NCI-H128 (cell line): ENCODE measurements at regions not wholly inside any gene's neighbourhood (a gene's known extent, or its start where the extent isn't known, plus 50 kb on each side); places are given as distances from the start of the nearest gene placed in this dataset.
"Not testable (repeated sequence)": the region's sequence is repeated elsewhere in the genome, so short reads cannot be mapped to it uniquely, and the experiment has no call there.

Source experiments
- DNase-seq: peaks from one replicate; lab custom pipeline; 2025; ENCODE audit not compliant: unreplicated experiment; lab: John Stamatoyannopoulos, UW

DNA sequence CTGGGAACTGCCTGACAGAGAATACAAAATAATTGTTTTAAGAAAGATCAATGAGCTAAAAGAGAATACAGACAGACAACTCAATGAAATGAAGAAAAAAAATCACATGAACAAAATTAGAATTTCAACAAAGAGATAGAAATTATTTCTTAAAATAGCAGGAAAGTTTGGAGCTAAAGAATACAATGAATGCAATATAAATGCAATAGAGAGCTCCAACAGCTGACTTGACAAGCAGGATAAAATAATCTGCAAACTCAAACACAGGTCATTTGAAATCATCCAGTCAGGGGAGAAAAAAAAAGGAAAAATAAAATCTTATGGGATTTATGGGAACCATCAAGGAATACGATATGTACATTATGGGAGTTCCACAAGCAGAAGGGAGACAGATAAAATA lies 902.7 kb upstream of the ZEB2 start:
- DNase-seq, result no peak

- DNase-seq, result no peak
Observed at GRCh38 chr2:145421841-145422240, 901.9 kb upstream of the ZEB2 start.

- DNase-seq, result no peak
Observed at GRCh38 chr2:145416640-145417039, 896.7 kb upstream of the ZEB2 start.

DNA sequence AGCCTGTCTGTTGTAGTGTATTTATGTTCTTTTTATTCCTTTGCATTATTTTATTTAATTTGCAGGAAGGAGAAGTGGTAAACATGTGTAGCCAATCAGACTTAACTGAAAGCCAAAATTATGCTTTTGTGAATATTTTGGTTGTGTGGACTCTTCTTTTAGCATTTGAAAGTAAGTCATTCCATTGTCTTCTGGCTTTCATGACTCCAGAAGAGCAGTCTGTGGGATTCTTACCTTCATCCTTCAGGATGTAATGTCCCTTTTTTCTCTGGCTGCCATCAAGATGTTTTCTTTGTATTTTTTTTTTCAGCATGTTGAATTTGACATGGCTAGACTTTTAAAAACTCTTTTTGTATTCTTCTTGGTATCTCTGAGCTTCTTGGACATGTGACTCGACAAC lies 895.2 kb upstream of the ZEB2 start:
- DNase-seq, result no peak

DNA sequence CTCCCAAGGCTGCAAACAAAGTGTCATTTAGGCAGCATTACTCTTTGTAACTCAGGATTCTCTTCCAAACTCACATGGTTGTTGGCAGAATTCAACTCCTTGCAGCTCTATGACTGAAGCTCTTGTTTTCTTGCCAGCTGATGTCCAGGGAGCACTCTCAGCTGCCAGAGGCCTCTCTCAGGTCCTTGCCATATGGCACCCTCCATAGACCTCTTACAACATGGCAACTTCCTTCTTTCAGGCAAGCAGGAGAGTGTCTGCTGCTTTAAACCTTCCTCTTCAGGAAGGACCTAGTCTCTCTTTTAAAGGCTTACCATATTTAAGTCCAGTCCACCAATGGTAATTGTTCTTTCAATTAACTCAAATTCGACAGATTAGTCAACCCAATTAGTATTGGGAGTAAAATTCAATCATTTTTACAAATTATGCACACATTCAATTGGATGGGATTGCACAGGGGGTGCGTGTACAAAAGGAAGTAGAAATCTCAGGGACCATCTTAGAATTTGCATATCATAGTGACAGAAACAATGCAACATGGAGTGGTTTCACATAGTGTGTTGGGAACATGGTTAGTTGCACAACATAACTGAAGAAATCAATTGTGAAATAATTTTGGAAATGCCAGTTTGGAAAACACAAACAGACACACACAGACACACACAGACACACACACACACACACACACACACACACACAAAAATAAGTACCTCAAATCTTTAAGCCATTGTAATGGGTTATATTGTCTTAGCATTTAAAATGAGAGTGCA lies 893.5 kb upstream of the ZEB2 start:
- DNase-seq, result no peak

DNA sequence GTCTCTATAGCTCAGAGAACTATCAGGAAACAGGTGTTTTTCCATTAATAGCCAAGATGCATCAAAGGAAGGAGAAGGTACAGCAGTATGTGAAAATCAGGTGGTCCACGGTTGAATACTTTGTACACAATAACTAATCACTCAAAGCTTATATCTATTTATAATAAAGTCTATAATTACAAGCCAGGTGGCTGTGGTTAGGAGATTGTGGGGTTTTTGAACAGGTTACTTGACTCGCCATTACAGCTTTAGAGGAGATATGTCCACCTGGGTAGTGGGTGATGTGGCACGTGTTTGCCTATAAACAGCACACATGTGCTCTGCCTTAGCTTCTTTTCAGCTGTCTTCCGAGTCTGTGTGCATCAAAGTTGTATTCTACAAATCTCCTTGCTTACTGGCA lies 892.2 kb upstream of the ZEB2 start:
- no peak for DNase-seq

DNA sequence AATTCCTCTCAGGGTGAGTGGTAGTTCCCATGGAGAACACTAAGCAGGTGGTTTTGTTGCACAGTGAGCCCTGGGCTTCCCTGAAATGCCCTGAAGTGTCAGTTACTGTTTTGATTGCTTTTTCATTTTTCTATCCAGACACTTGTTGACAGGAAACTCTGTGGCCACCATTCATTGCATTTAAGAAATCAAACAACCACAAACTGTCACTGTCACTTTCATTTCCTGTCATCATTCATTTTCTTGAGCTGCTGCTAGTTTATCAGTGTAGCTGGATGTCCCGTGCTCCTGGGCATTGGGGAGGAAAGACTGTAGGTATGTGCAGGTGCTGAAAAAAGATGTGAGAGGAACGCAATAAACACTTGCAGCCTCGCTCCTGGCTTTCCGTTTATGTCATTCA lies 891.6 kb upstream of the ZEB2 start:
- no peak for DNase-seq

DNA sequence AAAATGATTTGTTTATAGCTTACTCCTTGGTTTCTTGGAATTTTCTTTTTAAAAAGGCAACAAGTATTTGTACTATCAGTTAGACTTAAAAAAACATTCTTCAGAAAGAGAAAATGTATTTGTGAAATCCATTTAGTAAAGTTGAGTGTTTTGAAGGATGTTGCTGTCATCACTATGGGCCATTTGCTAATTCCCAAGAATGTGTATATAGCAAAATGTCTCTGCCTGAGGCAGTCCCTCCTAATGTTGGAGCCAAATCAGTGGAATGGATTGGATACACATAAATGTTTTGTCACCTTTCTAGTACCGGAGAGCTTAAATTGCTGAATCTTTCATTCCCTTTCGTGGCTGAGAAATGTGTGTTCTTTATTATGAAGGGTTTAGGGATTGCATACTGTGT lies 890.2 kb upstream of the ZEB2 start:
- no peak for DNase-seq

DNA sequence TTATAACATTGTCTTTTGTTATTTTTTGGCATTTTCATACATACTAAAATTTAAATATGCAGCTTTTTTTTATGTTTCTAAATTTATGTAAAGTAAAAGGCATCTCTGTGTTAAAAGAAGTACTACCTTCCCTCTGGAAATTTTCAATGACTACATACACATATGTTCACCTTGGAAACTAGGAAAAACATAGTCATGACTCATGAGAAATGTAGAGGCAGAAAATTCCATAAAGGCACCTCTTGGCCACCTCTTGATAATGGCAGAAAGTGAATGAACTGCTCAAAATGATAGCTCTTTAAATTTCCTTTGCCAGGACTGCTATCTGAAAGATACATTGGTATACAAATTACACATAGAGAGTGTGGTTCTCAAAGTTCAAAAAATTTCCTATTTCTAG lies 889.1 kb upstream of the ZEB2 start:
- no peak for DNase-seq

DNA sequence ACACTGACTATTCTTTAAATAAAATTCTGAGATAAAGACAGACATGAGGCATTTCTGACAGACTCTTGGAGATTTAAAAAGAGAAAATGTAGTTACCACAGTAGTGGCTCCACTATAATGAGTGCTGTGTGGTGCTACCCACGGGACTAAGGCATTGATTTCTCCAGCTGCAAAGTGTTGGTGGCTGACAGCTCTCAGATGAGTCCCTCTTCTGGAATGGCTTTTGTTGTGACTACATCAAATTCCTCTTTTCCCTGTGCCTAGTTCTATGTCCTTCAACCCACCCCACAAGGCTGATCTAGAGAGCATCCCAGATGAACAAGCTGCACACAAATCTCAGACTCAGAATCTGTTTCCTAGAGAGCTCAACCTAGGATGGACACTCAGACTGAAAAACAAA lies 884.8 kb upstream of the ZEB2 start:
- DNase-seq, result no peak

DNA sequence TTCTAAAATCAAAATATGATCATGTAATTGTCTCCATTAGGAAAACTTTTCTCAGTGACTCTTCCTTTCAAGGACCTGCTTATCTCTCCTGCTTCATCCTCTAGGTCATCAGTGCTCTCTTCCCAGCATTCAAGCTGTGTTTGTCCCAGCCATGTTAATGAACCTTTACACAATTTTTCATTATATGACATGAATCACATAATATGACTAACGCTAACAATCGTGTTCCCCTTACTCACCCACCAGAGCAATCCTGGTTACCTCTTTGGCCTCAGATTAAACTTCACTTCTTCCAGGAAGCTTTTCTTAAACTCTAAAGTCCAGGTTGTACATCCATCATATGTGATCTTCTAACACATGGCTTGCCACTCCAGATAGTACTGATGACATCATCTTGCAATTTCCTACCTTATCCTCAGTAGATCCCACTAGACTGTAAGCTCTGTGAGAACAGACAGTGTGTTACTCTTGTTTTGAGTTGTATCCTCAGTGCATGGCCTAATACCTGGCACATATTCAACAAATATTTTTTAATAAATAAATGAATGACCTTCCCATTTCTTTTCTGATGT lies 882.9 kb upstream of the ZEB2 start:
- no peak for DNase-seq

GRCh38 chr2:145399131-145399530 lies 879.2 kb upstream of the ZEB2 start:
- no peak for DNase-seq

- no peak for DNase-seq
Observed at GRCh38 chr2:145394181-145394580, 874.3 kb upstream of the ZEB2 start.

DNA sequence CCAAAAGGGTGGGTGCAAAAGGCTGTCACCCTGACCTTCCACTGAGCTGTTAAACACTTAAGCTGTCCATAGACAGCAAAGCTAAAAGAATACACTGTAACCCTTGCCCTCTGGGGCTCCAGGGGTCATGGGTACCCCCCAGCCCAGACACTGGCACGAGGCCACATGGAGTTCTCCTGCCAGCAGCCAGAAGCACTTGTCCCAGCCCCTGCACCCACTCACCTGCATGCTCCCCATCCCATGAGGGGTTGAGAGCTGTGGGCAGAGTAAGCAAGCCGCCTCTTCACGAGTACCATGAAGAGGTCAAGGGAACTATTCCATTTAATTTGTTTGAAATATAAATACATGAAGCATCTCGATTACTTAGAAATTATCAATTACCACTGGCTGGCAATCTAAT lies 867.1 kb upstream of the ZEB2 start:
- DNase-seq, result no peak

- no peak for DNase-seq
Observed at GRCh38 chr2:145383961-145384360, 864.0 kb upstream of the ZEB2 start.

- DNase-seq, result no peak
Observed at GRCh38 chr2:145380436-145381017, 860.6 kb upstream of the ZEB2 start.

DNA sequence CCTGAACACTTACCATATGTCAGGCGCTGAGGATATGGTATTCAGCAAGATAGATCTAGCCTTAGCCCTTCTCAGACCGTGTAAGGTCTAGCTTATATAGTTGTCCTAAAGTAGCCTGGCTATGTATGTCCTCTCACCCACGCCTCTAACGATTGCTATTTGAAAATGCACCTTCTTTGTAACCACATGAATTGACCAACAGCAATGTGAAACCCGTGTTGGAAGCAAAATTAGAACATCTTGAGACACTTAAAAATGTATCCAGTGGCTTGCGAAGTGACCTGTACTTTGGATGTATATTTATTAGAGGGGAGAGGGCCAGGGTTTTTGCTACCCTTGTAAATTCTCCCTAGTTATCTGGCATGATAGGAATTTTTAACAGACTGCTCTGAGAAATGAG lies 860.0 kb upstream of the ZEB2 start:
- no peak for DNase-seq

GRCh38 chr2:145374165-145374564 lies 854.2 kb upstream of the ZEB2 start:
- no peak for DNase-seq

DNA sequence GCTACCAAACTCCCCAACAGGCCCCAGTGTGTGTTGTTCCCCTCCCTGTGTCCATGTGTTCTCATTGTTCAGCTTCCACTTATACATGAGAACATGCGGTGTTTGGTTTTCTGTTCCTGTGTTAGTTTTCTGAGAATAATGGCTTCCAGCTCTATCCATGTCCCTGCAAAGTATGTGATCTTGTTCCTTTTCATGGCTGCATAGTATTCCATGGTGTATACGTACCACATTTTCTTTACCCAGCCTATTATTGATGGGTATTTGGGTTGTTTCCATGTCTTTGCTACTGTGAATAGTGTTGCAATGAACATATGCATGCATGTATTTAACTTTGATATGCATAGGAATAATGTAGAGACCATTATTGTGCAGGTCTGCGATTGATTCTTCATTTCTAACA lies 847.4 kb upstream of the ZEB2 start:
- DNase-seq, result not testable (repeated sequence)

DNA sequence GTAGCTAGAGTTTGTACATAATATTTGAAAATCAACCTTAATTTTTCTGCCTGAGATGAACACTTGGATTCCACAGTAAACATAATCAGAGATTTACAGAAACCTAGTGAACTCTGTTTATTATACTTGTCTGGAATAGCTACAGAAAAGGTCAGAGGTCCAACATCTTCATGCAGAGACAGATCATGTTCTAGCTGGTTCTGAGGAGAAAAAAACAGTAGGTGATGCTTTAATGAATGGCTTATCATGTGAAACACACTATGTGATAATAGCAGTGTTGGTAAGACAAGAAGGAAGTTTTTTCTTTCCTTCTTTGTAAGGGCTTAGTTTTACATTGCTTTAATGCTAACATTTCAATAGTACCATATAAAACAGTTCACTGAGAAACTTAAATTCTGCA lies 846.4 kb upstream of the ZEB2 start:
- DNase-seq, result no peak

DNA sequence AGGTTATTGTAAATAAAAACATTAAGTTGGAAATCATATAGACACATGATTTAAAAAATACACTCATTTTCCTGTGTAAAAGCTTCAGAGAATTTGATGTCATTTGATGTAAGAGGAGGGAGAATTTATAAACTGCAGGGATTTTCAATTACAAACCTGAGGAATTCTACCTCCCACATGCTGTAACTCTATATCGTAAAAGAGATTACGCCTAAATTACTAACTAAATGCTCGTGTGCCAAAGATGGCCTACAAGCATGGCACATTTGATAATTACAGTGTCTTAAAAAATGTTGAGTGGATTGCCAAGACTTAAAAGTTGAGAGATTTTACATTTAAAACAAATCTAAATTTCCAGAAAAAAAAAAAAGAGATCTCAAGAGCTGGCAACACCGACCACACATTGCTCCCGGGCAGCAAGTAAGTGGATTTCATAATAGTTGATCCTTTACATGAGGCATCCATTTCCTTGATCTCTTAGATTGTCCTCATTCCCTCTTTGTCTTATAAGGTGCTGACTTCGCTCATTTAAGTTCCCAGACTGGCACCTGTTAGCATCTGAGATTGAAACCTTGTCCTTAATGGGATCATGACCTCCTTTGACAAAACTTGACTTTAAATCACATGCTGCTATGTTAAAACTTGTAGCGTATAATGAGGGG lies 840.3 kb upstream of the ZEB2 start:
- no peak for DNase-seq

DNA sequence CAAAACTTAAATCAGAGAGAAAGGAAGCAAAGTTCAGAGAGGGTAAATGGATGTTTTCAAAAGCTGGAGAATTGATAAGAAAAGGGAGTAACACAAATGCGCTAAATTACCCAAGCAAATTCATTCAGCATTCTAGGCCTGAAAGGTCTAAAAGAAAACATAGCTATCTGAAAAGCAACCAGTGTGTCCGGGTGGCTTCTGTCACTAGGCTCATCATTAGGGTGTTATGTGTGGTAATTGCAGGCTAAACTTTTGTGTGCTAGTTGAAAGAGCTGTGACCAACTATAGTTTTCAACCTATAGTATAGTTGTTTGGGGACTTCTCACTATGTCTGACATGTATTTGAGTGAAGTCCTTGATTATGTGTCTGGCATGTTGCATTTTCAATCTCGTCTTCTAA lies 839.6 kb upstream of the ZEB2 start:
- no peak for DNase-seq
